GM12878 (cell line): ENCODE measurements at regions not wholly inside any gene's neighbourhood (a gene's known extent, or its start where the extent isn't known, plus 50 kb on each side); places are given as distances from the start of the nearest gene placed in this dataset.

Experiments
- ATAC-seq: fragments of 200-7000 bp; cut with Tn5 transposase; 3 replicates; pipeline ENCODE4 v1.9.1; 2020; ENCODE audit warnings: mild to moderate bottlenecking, moderate library complexity
- BruUV-seq: library from RNA; stranded (reverse); fragments of 400-500 nt; replicated peaks from 2 replicates; lab custom pipeline; 2021; lab: Mats Ljungman, UMichigan
- CTCF ChIA-PET: fragments of 300-600 bp; sonication (Branson Sonifier 250); formaldehyde crosslinking; extraction: SDS; loops from one replicate; lab custom pipeline; 2021; ENCODE audit warnings: inconsistent platforms; lab: Yijun Ruan, JAX
- POLR2A ChIA-PET: fragments of 350-600 bp; formaldehyde crosslinking; extraction: SDS; loops from one replicate; lab custom pipeline; 2021; ENCODE audit warnings: inconsistent platforms; lab: Charles Lee
- RAD21 ChIA-PET: fragments of 300-600 bp; sonication (Branson Sonifier 250); formaldehyde crosslinking; loops from one replicate; lab custom pipeline; 2023; ENCODE audit warnings: antibody characterized with exemption; ENCODE audit not compliant: unreplicated experiment; lab: Charles Lee
- SMC1A ChIA-PET: fragments of 300-600 bp; sonication (Branson Sonifier 250); formaldehyde crosslinking; loops from one replicate; lab custom pipeline; 2023; ENCODE audit not compliant: unreplicated experiment, uncharacterized antibody; lab: Charles Lee
- DNase-seq: peaks from one replicate; pipeline ENCODE4 v3.0.0-alpha.2; 2011; ENCODE audit warnings: low read depth, low spot score
- FAIRE-seq: peaks from 3 replicates; lab custom pipeline; 2011; peaks lifted over from hg19 to GRCh38; lab: Jason Lieb, UNC
- H2AFZ ChIP-seq: 2 replicates; pipeline ENCODE4 v1.6.0; 2011; ENCODE audit warnings: low read depth, low read length, control low read depth; ENCODE audit not compliant: control insufficient read depth
- H3K27ac ChIP-seq: 2 replicates; pipeline ENCODE4 v1.5.1; 2011; ENCODE audit warnings: control low read depth; ENCODE audit not compliant: control insufficient read depth, insufficient read depth
- H3K27me3 ChIP-seq, 2 experiments: replicated peaks in 1 of 2; 2 replicates each; pipeline versions ENCODE4 v1.6.0 to v1.6.1; 2011; ENCODE audit warnings: low read length in 1 of 2; ENCODE audit not compliant: control insufficient read depth in 2 of 2, insufficient read depth in 2 of 2
- H3K36me3 ChIP-seq, 2 experiments: 2 replicates each; pipeline ENCODE4 v1.5.1; 2011; ENCODE audit warnings: low read length in 1 of 2; ENCODE audit not compliant: control insufficient read depth in 2 of 2, insufficient read depth in 2 of 2
- H3K4me1 ChIP-seq: 2 replicates; pipeline ENCODE4 v1.6.1; 2011; ENCODE audit warnings: mild to moderate bottlenecking, low read length, moderate library complexity, mixed read lengths; ENCODE audit not compliant: control insufficient read depth, insufficient read depth
- H3K4me2 ChIP-seq: 2 replicates; pipeline ENCODE4 v1.6.0; 2011; ENCODE audit warnings: control low read depth; ENCODE audit not compliant: control insufficient read depth, insufficient read depth
- H3K4me3 ChIP-seq: fragments of 200-600 bp; sonication (generic); 2 replicates; pipeline ENCODE4 v1.5.1; 2016
- H3K79me2 ChIP-seq: 2 replicates; pipeline ENCODE4 v1.6.0; 2011; ENCODE audit warnings: low read length; ENCODE audit not compliant: control insufficient read depth, insufficient read depth
- H3K9ac ChIP-seq: 2 replicates; pipeline ENCODE4 v1.8.0; 2011; ENCODE audit warnings: low read length, control low read depth, mixed read lengths; ENCODE audit not compliant: control insufficient read depth, insufficient read depth
- H3K9me3 ChIP-seq: replicated peaks from 3 replicates; pipeline ENCODE4 v1.5.1; 2011; ENCODE audit warnings: mild to moderate bottlenecking, low read length; ENCODE audit not compliant: control insufficient read depth, insufficient read depth
- H4K20me1 ChIP-seq: 2 replicates; pipeline ENCODE4 v1.6.0; 2011; ENCODE audit not compliant: control insufficient read depth, insufficient read depth
- BCL3 ChIP-seq: IDR thresholded peaks from 2 replicates; pipeline ENCODE4 v1.6.1; 2011; ENCODE audit warnings: borderline replicate concordance, low read depth, mild to moderate bottlenecking, moderate library complexity, low read length; ENCODE audit not compliant: insufficient read depth, poor library complexity, severe bottlenecking
- GATAD2B ChIP-seq: fragments of 450-650 bp; conservative IDR thresholded peaks from 2 replicates; pipeline ENCODE4 v1.6.1; 2017; ENCODE audit warnings: low read depth, mild to moderate bottlenecking, moderate library complexity
- NR2C1 ChIP-seq: fragments of 450-650 bp; IDR thresholded peaks from 2 replicates; pipeline ENCODE4 v1.6.1; 2017; ENCODE audit warnings: antibody characterized with exemption, mild to moderate bottlenecking, moderate library complexity
- NR2F1 ChIP-seq: fragments of 450-650 bp; conservative IDR thresholded peaks from 2 replicates; pipeline ENCODE4 v1.6.1; 2017; ENCODE audit warnings: mild to moderate bottlenecking
- PAX5 ChIP-seq: IDR thresholded peaks from 2 replicates; pipeline ENCODE4 v1.6.1; 2011; ENCODE audit warnings: low read depth, low read length, borderline replicate concordance
- PML ChIP-seq: IDR thresholded peaks from 2 replicates; pipeline ENCODE4 v1.6.1; 2012; ENCODE audit warnings: low read length, inconsistent platforms
- USF2 ChIP-seq: IDR thresholded peaks from 2 replicates; pipeline ENCODE4 v1.6.1; 2011; ENCODE audit warnings: low read depth, low read length, improper control_type of control experiment, borderline replicate concordance
- ZBTB4 ChIP-seq: fragments of 450-650 bp; formaldehyde crosslinking; IDR thresholded peaks from 2 replicates; pipeline ENCODE4 v1.4.0; 2022; ENCODE audit warnings: mild to moderate bottlenecking, moderate library complexity
- WGBS: methylation state at CpG from one replicate; pipeline ENCODE4 v1.1.6; 2016; ENCODE audit warnings: low lambda C conversion rate; ENCODE audit not compliant: insufficient replicate concordance, insufficient coverage; ENCODE audit errors: missing lambda C conversion rate; 5-methylcytosine and 5-hydroxymethylcytosine counted together
- in situ Hi-C: fragments of 300-500 bp; cut with MboI; formaldehyde crosslinking; loops from 9 replicates; pipeline ENCODE4 v1.14.3; 2018; ENCODE audit warnings: mixed read lengths
- intact Hi-C: fragments of 100-400 bp; cut with micrococcal nuclease; formaldehyde crosslinking; loops from one replicate; pipeline ENCODE4 v1.14.2; 2022; ENCODE audit not compliant: unreplicated experiment

DNA sequence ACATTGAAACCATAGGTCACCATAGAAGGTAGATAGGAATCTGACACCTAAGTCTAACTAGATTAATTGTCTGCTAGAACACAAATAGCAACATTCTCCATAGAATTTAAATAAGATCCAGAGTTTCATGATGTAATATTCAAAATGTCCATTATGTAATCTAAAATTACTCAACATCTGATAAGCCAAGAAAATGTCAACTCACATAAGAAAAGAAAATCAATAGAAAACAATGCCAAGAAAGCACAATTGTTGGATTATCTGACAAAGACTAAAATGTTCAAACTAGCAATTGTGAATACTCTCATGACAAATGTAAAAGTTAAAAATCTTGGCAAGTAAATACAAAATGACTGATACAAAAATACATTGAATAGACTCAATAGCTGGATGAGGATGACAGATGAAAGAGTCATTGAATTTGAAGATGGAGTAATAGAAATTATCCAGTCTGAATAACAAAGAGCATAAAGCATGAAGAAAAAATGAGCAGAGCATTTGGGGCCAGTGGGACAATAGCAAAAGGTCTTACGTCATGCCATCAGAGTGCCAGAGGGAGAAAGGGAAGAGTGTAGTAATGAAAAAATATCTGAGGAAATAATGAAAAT lies 358.6 kb downstream of the METTL4 start (continued):
- TF ChIP-seq ZBTB4 (CRISPR knock-in tag): no peak

DNA sequence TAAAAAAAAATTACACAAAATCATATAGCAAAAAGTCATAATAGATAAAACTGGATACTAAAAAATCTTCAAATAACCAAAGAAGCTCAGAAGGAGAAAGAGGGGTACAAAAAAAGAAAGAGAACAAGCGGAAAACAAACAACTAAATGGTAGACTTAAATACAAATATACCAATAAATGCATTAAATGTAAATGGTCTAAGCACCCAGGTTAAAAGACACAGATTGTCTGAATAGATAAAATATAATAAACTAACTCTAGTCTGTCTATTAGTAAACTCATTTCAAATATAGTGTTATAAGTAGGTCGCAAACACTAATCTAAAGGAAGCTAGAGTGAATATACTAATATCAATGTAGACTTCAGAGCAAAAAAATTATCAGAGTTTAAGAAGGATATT lies 357.4 kb downstream of the METTL4 start:
- BruUV-seq: no TSS peak
- ChIA-PET RAD21 (no interaction called here), SMC1A (no interaction called here), POLR2A (no interaction called here), CTCF (no interaction called here)
- Histone ChIP-seq H3K9ac (no peak overlapping the region), H3K27ac (no peak overlapping the region), H3K4me2 (no peak overlapping the region), H3K9me3 (no peaks in the 10 kb centered on the region), H3K79me2 (no peaks in the 10 kb centered on the region), H3K4me3 (no peak overlapping the region), H2AFZ (no peak overlapping the region), H3K27me3 (no peaks in the 10 kb centered on the region), H3K36me3 (no peaks in the 10 kb centered on the region), H4K20me1 (no peaks in the 10 kb centered on the region), H3K4me1 (no peaks in the 10 kb centered on the region)
- WGBS: 15% methylated on average over 2 of the region's 2 CpGs
- TF ChIP-seq USF2: no peak
- TF ChIP-seq PML: no peak
- no peak for TF ChIP-seq NR2C1
- TF ChIP-seq BCL3: no peak
- no peak for TF ChIP-seq PAX5
- no peak for TF ChIP-seq NR2F1
- TF ChIP-seq GATAD2B: no peak
- intact Hi-C loops (no loop called here), in situ Hi-C loops (no loop called here)
- ATAC-seq (no peak), FAIRE-seq (no peak), DNase-seq (no peak)
